ENCODE measurements at regions not wholly inside any gene's neighbourhood (a gene's known extent, or its start where the extent isn't known, plus 50 kb on each side); places are given as distances from the start of the nearest gene placed in this dataset.

GRCh38 chr2:199118673-199119112, 339.0 kb downstream of the SATB2 start:
- TF ChIP-seq, protein P1, sequence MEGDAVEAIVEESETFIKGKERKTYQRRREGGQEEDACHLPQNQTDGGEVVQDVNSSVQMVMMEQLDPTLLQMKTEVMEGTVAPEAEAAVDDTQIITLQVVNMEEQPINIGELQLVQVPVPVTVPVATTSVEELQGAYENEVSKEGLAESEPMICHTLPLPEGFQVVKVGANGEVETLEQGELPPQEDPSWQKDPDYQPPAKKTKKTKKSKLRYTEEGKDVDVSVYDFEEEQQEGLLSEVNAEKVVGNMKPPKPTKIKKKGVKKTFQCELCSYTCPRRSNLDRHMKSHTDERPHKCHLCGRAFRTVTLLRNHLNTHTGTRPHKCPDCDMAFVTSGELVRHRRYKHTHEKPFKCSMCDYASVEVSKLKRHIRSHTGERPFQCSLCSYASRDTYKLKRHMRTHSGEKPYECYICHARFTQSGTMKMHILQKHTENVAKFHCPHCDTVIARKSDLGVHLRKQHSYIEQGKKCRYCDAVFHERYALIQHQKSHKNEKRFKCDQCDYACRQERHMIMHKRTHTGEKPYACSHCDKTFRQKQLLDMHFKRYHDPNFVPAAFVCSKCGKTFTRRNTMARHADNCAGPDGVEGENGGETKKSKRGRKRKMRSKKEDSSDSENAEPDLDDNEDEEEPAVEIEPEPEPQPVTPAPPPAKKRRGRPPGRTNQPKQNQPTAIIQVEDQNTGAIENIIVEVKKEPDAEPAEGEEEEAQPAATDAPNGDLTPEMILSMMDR (IDR thresholded peaks at IDR 0.05; ENCODE audit: low read length) = no peak
- TF ChIP-seq EZH2 (optimal IDR thresholded peaks at IDR 0.05; ENCODE audit: low read depth, low read length) = no peak
- no peak for TF ChIP-seq EZH2phosphoT487 (IDR thresholded peaks at IDR 0.05; ENCODE audit: low read length)
